Rectal smooth muscle tissue (tissue), 1 donor: ENCODE measurements at regions not wholly inside any gene's neighbourhood (a gene's known extent, or its start where the extent isn't known, plus 50 kb on each side); places are given as distances from the start of the nearest gene placed in this dataset.
A peak's percentile ranks its signal among the peaks of the same experiment; 100 is the strongest.

Experiments used
- H3K27ac ChIP-seq: one replicate; pipeline ENCODE4 v1.7.0; 2013; ENCODE audit warnings: low read depth, low read length, inconsistent platforms
- H3K27me3 ChIP-seq: one replicate; pipeline ENCODE4 v1.7.0; 2013; ENCODE audit warnings: low read length; ENCODE audit not compliant: control insufficient read depth, insufficient read depth
- H3K36me3 ChIP-seq: one replicate; pipeline ENCODE4 v1.7.0; 2013; ENCODE audit warnings: low read length; ENCODE audit not compliant: control insufficient read depth, insufficient read depth
- H3K4me1 ChIP-seq: one replicate; pipeline ENCODE4 v1.7.0; 2013; ENCODE audit warnings: low read length; ENCODE audit not compliant: control insufficient read depth, insufficient read depth
- H3K4me3 ChIP-seq: one replicate; pipeline ENCODE4 v1.7.0; 2013; ENCODE audit warnings: low read length
- H3K9ac ChIP-seq: one replicate; pipeline ENCODE4 v1.7.0; 2013; ENCODE audit warnings: low read length

DNA sequence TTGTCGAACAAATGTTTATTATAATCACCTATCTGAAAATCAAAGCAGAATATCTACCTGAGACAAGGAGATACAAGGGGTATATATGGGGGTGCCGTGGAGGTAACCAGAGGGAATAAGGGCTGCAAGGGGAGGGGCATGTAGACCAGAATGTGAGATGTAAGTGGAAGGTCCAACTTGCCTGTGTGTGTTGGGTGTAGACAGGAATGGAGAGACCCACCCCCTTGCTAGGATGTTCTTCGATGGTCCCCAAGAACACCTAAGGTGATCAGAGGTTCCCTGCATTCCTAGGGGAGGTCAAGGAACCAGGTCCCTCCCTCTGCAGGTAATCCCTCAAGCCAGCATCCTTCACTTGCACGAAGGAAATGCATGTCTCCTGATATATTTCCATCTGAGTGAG, 167.9 kb downstream of the DICER1 start:
- H3K9ac ChIP-seq, result no peak overlapping the region
- no peaks in the 10 kb centered on the region for H3K4me1 ChIP-seq
- H3K4me3 ChIP-seq, result no peak overlapping the region
- no peaks in the 10 kb centered on the region for H3K36me3 ChIP-seq
- no peak overlapping the region for H3K27ac ChIP-seq
- no peaks in the 10 kb centered on the region for H3K27me3 ChIP-seq

DNA sequence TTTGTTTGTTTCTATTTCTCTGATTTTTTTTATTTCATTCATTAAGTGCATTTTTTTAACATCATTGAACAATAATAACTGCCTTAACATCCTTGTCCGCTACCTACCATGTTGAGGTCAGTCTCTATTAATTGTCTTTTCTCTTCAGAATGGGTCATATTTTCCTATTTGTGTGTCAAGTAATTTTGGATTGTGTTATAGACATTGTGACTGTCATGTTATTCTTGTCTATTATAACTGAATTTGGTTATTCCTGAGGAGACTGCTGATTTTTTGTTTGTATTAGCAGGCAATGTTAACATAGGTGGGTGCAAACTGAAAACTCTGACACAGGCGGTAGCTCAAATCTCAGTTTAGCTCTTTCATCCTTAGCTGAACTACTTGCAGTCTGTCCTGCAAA, 169.9 kb downstream of the DICER1 start:
- no peak overlapping the region for H3K27ac ChIP-seq
- H3K4me1 ChIP-seq, result no peaks in the 10 kb centered on the region
- H3K27me3 ChIP-seq, result no peaks in the 10 kb centered on the region
- H3K36me3 ChIP-seq, result no peaks in the 10 kb centered on the region
- no peak overlapping the region for H3K9ac ChIP-seq
- no peak overlapping the region for H3K4me3 ChIP-seq

DNA sequence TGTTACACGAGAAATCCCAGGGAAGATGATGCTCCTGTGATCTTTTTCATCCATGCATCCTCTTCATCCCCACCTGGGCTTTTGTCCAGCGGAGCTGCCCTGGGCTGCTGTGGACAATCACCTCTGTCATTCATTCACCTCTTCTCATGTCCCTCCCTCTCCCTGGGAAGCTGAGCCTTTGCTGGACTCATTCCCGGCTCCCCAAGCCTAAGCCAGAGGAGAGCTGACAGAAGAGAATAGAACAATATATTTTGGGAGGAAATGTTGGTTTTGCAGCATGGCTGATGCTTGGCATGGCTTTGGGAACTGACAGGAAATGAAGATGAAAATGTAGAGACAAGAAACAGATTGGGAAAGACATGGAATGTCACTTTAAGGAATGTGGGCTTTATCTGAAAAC, 177.4 kb downstream of the DICER1 start:
- Histone ChIP-seq H3K27me3 (no peaks in the 10 kb centered on the region), H3K4me1 (no peaks in the 10 kb centered on the region), H3K9ac (no peak overlapping the region), H3K36me3 (no peaks in the 10 kb centered on the region), H3K27ac (no peak overlapping the region), H3K4me3 (no peak overlapping the region)

DNA sequence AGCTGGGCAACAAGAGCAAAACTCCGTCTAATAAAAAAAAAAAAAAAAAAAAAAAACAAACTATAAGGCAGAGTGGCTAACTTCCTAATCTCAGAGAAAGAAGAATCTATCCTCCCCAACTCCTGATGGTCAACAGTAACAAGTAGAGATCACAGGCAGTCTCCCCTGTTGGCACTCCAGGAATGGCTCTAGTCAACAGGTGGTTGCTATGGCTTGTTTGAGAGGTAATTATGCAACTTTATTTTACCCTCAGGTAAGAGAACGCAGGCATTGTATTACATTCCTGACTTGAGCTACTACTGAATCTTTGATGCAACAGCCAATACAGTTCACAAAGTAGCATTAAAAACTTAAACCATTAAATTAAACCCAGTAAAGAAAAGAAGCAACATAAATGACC, 180.3 kb downstream of the DICER1 start:
- Histone ChIP-seq H3K36me3 (no peaks in the 10 kb centered on the region), H3K9ac (no peak overlapping the region), H3K27ac (no peak overlapping the region), H3K27me3 (no peaks in the 10 kb centered on the region), H3K4me1 (peaks cover 5% of the 10 kb centered on the region), H3K4me3 (no peak overlapping the region)

DNA sequence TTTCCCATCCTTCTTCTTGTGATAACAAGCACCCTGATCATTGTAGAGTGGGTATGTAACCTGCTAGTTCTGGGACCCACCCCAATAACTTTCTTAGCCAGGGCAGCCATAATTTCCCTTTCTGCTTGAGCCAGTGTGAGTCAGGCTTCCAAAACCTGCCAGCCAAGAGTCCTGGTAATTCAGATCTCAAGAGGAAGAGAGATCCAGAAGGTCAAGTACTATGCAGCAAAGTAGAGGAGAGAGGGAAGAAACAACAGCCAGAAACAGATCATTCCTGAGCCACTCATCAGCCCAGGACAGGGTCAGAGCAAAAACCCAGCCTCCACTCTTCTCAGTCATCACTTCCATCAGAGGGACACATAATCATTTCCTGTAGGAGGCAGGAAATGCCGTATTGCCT, 182.0 kb downstream of the DICER1 start:
- Histone ChIP-seq H3K27ac (no peak overlapping the region), H3K9ac (no peak overlapping the region), H3K4me3 (no peak overlapping the region), H3K4me1 (peaks cover 9% of the 10 kb centered on the region), H3K27me3 (no peaks in the 10 kb centered on the region), H3K36me3 (no peaks in the 10 kb centered on the region)

DNA sequence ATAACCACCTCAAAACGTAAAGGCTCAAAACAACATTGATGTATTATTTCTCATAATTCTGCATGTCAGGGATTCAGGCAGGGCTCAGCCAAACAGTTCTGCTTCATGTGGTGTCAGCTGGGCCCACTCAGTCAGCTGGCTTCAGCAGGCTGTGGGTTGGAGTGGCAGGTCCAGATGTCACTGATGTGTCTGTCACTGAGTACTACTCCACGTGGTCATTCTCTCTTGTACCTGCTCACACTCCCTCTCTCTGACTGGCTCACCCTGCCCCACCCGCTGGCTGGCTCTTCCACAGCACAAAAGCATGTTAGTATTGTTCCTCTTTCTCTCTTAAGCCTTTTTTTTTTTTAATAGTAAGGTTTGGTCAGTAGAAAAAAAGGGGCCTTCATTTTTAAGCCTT, 182.4 kb downstream of the DICER1 start:
- Histone ChIP-seq H3K36me3 (no peaks in the 10 kb centered on the region), H3K27me3 (no peaks in the 10 kb centered on the region), H3K9ac (no peak overlapping the region), H3K27ac (no peak overlapping the region), H3K4me1 (peaks cover 9% of the 10 kb centered on the region), H3K4me3 (no peak overlapping the region)

DNA sequence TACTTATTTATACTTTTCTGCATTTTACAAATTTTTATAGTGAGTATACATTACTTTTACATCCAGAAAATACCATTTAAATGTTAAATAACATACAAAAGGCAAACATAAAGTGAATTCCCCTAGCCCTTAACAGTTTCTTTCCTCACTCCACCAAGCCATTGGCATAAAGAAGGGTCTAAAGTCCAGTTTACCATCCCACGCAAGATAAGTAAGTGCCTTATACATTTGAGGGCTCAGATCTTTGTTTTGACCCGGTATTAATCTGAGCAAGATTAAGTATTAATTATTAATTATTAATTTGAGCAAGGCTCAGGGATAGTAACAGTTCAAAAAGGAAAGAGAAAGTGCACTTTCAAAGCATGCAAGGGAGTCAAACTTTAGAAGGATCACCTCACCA, 182.9 kb downstream of the DICER1 start:
- Histone ChIP-seq H3K9ac (no peak overlapping the region), H3K4me1 (peaks cover 9% of the 10 kb centered on the region), H3K27me3 (no peaks in the 10 kb centered on the region), H3K4me3 (no peak overlapping the region), H3K27ac (no peak overlapping the region), H3K36me3 (no peaks in the 10 kb centered on the region)

DNA sequence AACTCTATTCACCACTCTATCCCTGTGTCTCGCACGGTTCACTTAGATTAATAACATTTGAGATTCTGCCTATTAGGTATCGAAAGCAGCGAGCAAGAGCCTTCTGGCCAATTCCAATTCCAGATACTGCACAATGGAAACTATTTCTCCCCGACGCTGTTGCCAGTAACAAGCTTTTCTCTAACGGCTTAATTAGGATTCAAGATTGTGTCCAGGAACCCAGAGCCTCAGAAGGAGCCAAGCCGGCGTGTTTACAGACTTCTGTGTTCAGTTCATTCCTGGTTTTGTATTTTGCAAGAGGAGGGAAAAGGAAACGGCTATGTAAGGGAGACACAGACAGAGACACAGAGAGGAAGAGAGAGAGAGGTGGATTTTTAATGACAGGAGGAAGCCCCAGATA, 185.6 kb downstream of the DICER1 start:
- Histone ChIP-seq H3K4me3 (peak overlapping the region; percentile 14), H3K27me3 (no peaks in the 10 kb centered on the region), H3K4me1 (peaks cover 9% of the 10 kb centered on the region), H3K36me3 (no peaks in the 10 kb centered on the region), H3K27ac (peak overlapping the region; percentile 85), H3K9ac (no peak overlapping the region)

DNA sequence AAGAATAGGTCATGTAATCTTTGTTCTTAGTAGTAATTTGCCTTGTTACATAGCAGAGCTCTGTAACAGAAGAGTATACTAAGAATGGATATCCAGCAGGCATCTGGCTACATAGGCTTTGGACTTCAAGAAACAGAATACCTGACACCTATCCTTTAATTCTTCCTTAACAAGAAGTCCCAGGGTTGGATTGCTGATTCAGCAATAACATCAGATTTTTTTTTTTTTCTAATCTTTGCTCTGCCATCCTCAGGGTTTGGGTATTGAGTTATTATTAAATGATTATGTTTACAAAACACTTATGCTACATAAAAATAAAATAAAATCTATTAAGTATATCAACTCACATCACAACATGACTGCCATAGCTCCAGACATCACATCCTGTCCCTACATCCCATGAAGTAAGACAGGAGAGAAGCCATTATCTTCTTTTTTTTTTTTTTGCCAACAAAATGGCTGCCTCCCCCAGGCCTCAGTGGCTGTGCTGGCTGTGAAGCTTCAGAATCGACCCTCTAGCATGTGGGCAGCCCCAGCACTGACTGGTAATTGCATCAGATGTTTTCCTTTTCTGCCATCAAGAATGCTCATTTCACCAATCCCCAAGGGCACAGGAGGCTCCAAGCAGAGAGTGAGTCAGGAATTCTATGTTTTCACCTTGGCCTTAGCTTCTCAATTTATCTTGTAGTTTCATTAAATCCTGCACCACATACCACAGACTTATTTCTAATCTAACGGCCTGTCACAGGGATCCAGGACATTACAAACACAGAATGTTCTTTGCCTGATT, 186.2 kb downstream of the DICER1 start:
- no peaks in the 10 kb centered on the region for H3K36me3 ChIP-seq
- H3K27ac ChIP-seq, result peak overlapping the region; percentile 85
- H3K9ac ChIP-seq, result no peak overlapping the region
- peaks cover 9% of the 10 kb centered on the region for H3K4me1 ChIP-seq
- peak overlapping the region; percentile 10 for H3K4me3 ChIP-seq
- no peaks in the 10 kb centered on the region for H3K27me3 ChIP-seq

DNA sequence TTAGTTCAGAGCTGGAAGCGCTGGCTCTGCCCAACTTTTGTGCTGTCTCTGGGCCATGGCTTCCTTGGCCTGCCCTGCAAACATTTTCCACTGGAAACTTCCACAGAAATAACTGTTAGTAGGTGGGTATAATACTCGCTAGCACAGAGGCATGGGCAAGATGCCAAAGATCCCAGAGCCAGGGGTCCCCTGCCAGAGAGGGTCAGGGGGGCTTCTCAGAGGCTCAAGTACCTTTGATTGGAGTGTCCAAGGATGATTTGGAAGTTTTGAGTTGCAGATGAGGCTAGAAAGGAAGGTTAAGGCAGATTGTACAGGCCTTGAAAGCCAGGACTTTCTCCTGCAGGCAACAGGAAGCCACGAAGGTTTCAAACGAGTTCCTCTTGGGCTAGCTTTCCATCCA, 187.6 kb downstream of the DICER1 start:
- Histone ChIP-seq H3K27me3 (no peaks in the 10 kb centered on the region), H3K4me1 (peaks cover 9% of the 10 kb centered on the region), H3K9ac (no peak overlapping the region), H3K36me3 (no peaks in the 10 kb centered on the region), H3K27ac (no peak overlapping the region), H3K4me3 (no peak overlapping the region)

DNA sequence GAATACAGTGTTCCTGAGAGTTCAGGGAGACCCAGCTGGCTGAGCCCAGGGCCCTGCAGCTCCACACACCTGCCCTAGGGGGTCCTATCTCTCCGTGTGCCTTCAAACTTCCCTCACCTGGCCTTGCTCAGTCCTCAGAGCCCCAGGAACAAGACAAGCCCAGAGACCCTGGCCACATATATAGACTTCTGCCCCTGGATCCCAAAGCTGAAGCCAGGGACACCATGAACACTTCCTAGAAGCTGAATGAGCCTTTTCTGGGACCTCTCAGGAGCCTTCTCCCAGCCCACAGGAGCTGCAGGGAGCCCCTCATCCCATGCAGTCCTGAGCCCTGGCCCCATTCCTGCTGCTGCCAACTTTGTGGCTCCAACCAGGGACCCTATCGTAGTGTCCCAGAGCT, 190.5 kb downstream of the DICER1 start:
- no peaks in the 10 kb centered on the region for H3K36me3 ChIP-seq
- no peak overlapping the region for H3K4me3 ChIP-seq
- no peaks in the 10 kb centered on the region for H3K27me3 ChIP-seq
- no peak overlapping the region for H3K27ac ChIP-seq
- H3K9ac ChIP-seq, result no peak overlapping the region
- H3K4me1 ChIP-seq, result peaks cover 3% of the 10 kb centered on the region

DNA sequence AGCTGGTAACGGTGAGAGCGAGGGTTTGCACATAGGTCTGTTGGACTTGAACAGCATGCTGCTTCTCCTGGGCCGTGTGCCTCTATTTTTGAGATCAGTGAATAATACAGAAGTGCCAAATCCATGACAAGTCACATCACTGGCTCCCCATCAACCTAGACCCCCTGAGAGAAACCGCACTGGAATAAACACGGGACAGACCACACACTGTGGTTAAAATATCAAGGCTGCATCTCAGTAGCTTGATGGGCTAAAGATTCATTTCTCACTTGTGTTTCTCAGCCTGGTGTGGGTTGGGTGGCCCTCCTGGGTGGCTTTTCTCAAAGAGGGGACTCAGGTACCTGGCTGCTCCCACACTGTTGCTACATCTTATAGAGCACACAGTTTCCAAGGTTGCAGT, 191.0 kb downstream of the DICER1 start:
- Histone ChIP-seq H3K4me1 (peaks cover 2% of the 10 kb centered on the region), H3K36me3 (no peaks in the 10 kb centered on the region), H3K27me3 (no peaks in the 10 kb centered on the region), H3K9ac (no peak overlapping the region), H3K27ac (no peak overlapping the region), H3K4me3 (no peak overlapping the region)

DNA sequence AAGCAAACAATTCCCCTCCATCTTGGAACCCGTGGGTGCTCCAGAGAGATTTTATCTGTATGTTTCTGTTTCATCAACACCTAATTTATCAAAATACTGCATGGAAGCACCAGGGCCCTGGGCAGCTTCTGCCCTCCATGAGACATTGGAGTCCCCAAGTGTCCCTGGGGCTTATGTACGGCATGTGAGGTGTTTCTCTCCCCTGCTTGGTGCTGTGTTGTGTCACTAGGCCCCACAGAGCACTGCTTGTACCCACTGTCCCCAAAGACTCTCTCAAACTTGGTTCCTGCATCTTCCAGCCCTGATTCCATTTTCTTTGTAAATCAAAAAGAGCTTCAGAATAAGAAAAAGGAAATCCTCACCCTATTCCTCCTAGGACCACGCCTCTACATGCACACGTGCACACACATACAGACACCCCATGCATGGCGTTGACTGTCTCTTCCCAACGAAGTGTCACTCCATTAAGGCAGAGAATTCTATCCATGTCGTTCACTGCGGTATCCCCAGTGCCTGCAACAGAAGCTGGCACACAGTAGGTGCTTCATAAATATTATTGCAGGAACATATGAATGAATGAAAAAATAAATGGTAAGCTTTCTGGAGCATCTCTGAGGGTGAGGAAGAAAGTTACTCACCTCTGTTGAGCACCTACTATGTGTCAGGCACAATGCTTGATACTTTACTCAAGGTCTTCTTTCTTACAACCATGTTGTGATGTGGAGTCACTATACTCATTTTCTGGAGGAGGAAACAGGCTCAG, 191.6 kb downstream of the DICER1 start:
- Histone ChIP-seq H3K4me3 (no peak overlapping the region), H3K36me3 (no peaks in the 10 kb centered on the region), H3K9ac (no peak overlapping the region), H3K27me3 (no peaks in the 10 kb centered on the region), H3K27ac (no peak overlapping the region), H3K4me1 (no peaks in the 10 kb centered on the region)
